HG03354 (cell line): ENCODE measurements at regions not wholly inside any gene's neighbourhood (a gene's known extent, or its start where the extent isn't known, plus 50 kb on each side); places are given as distances from the start of the nearest gene placed in this dataset.
"Not testable (repeated sequence)": the region's sequence is repeated elsewhere in the genome, so short reads cannot be mapped to it uniquely, and the experiment has no call there.

ENCODE experiments used
- ATAC-seq: cut with Tn5 transposase; IDR thresholded peaks from one replicate; pipeline ENCODE4 v1.9.1; 2021; ENCODE audit warnings: mild to moderate bottlenecking; ENCODE audit not compliant: unreplicated experiment, poor library complexity, severe bottlenecking

DNA sequence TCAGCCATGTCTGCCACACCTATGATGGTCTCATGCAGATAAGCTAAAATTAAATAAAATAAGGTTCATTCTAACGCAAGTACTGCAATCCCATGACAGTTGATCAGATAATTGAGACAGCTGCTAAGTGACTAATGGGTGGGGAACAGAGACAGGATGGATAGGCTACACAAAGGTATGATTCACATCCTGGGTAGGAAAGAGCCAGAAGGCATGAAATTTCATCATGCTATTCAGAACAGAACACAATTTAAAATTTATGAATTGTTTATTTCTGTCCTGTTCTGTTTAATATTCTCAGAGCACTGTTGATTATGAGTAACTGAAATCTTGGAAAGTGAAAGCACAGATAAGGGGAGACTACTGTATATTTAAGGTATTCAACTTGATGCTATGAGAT lies 381.8 kb upstream of the SORCS1 start:
- no peak for ATAC-seq

DNA sequence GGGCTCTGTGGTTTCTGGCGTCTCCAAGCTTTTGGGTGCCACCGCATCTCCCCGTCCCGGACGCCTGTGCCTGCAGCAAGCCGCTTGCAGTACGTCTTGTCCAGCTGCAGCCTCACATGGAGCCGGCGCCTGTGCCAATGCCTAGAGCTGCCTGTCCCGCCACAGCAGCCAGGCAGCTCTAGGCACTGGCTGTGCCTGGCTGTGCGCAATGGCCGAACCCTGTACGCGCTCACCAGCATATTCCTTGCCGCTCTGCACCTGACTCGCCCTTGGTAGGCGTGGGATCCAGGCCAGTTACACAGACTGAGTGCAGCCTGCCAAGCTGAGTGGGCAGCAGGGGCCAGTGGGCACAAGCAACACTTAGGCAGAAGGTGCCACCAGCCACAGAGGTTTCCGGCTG lies 381.2 kb upstream of the SORCS1 start:
- ATAC-seq: no peak

- ATAC-seq: no peak
Observed at GRCh38 chr10:107544706-107545520, 380.4 kb upstream of the SORCS1 start.

DNA sequence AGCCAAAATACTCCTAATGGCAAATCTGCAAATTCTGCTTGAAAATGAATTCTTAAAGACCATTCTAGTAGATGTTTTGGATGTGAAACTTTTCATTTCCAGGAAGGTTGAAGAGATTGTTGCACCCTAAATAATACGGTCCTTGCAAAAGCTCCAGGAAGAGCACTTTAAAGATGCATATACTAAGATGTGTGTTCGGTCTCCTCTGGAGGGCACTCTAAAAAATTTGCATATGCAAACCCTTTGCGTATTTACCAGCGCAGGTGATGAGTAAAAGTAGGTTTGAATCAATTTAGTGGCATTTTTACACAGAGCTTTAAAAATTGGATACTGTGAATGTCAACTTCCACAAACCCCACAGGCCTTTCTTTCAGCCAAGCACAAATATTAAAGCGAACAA lies 378.1 kb upstream of the SORCS1 start:
- ATAC-seq: no peak

GRCh38 chr10:107542016-107542415 lies 377.5 kb upstream of the SORCS1 start:
- no peak for ATAC-seq

GRCh38 chr10:107540981-107541380 lies 376.5 kb upstream of the SORCS1 start:
- ATAC-seq: no peak

DNA sequence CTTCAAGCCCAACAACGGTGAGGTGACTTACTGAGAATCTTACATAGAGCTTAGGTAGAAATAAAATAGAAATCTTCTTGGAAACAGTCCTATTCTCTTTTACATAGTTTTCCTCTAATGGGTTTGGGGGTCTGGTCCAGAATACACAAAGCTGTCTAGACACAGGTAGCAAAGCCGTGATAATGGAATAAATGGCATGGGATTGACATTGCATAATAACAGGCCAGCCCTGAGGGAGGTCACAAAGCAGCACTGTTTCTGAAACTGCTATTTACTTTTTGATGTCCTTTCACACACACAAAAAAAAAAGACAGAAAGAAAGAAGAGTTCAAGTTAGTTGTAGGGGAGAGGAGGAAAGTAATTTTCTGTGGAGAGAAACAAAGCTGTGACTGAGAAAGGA lies 364.8 kb upstream of the SORCS1 start:
- ATAC-seq: no peak

GRCh38 chr10:107520348-107520747 lies 355.8 kb upstream of the SORCS1 start:
- ATAC-seq: no peak

DNA sequence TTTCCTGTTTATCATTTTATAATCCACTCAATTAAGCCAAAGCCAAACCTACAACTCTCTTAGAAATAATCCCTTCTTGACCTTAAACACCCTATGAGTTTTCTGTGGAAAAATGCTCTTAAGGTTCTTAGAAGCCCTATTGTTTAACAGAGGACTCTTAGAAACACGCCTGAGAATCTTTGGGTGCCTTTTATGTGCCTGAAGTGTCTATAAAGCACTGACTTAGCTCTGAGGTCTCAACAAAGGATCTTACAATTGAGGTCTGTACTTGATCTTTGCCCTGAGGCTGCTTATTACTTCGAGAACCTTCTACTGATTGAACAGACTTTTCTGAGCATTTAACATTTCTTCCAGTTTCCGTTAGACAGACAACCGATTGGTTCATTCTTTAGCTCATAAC lies 353.3 kb upstream of the SORCS1 start:
- no peak for ATAC-seq

- ATAC-seq: no peak
Observed at GRCh38 chr10:107516349-107516748, 351.8 kb upstream of the SORCS1 start.

DNA sequence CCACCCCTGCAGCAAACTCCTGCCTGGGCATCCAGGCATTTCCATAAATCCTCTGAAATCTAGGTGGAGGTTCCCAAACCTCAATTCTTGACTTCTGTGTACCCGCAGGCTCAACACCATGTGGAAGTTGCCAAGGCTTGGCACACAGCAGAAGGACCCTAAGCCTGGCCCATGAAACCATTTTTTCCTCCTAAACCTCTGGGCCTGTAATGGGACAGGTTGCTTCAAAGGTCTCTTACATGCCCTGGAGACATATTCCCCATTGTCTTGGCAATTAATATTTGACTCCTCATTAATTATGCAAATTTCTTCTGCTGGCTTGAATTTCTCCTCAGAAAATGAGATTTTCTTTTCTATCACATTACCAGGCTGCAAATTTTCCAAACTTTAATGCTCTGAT lies 339.5 kb upstream of the SORCS1 start:
- not testable (repeated sequence) for ATAC-seq

- no peak for ATAC-seq
Observed at GRCh38 chr10:107502229-107502985, 337.9 kb upstream of the SORCS1 start.

- ATAC-seq: no peak
Observed at GRCh38 chr10:107498983-107499382, 334.5 kb upstream of the SORCS1 start.

- no peak for ATAC-seq
Observed at GRCh38 chr10:107497024-107497423, 332.5 kb upstream of the SORCS1 start.

DNA sequence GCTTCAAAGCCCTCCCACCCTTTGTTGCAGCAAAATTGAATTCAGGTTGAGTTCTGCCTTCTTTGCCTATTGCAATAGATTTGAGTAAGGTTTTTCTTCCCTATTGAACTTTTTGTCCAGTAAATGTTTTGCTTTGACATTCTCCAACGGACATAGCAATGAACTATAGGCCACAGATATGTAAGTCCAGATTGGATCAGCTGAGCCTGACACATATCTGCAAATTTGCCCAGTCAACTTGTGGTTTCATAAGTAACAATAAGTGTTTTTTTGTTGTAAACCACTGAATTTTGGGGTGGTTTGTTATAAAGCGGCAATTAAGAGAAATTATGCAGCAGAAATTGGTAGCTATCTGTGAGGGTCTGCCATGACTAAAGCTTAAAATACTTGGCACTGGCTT lies 332.1 kb upstream of the SORCS1 start:
- ATAC-seq: no peak

DNA sequence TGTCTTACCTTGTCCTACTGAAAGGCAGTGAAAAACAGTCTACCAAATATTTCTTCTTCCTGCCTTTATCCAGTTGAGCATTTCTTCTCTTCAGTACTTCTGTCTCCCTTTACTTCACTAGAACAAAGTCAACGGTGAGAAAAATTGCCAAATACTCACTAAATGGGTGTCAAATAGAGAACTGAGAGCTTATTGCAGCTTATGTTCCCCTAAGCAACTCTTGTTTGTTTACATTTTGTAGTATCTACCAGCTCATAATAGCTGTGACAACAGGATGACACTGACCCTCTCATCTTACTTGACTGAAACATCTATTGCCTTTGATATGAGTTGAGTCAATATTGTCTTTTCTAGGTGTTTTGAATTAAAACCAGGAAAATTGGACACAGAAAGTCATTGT lies 327.9 kb upstream of the SORCS1 start:
- no peak for ATAC-seq

DNA sequence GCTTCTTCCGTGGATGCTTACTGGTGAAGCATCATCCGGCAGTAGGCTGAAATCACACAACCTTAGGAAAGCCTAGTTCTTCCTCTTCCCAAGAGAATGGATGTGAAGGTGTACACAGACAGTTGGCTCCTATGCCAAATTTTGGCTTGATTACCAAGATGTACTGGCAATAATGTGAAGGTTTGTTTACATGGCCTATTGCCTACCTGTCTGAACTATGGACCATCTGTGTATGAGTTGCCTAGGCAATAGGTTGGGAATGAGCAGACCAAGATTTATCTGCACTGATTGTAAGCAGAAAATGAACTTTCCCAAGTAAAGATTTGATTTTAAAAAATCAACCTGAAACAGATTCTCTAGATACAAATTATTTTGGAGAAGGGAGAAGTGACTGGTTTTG lies 325.9 kb upstream of the SORCS1 start:
- no peak for ATAC-seq

- no peak for ATAC-seq
Observed at GRCh38 chr10:107487284-107487683, 322.8 kb upstream of the SORCS1 start.

DNA sequence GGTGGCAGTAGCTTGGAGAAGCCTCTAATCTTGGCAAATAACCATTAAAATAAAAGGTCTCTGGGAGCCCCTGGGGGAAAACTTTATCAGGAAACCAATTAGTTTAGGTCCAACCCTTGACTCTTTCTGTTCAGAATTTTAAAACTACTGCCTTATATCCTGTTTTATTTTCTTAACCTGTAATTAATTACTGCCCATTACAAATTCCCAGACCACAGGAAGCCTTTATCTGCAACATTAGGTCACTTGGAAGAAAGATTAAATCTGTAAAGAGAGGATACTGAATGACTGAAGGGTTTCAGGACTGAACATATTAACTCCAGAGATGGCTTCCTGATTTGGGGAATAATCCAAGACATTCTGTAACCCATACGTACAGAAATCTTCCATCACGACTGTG lies 320.5 kb upstream of the SORCS1 start:
- no peak for ATAC-seq

DNA sequence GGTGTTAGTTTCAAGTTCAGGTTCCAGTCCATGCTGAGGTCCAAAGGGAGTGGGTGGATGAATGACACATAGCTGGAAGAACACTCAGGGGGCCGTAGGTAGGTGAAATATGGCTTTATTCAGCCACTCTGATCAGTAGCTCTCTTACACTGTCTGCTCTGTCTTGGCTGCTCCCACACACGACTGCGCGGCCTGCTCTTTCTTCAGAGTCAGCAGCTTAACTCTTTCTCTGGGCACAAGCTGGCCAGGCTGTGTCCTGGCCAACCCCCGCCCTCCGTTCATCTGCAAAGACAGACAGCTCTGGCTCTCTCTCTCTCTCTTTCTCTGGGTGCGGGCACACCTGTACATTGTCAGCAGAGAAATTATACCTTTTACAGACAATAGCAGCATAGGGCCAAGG lies 317.4 kb upstream of the SORCS1 start:
- ATAC-seq: no peak

- ATAC-seq: no peak
Observed at GRCh38 chr10:107481224-107481623, 316.7 kb upstream of the SORCS1 start.
